Prostate gland (tissue), 2 donors: ENCODE measurements at regions not wholly inside any gene's neighbourhood (a gene's known extent, or its start where the extent isn't known, plus 50 kb on each side); places are given as distances from the start of the nearest gene placed in this dataset.

Source experiments
- DNase-seq: peaks from one replicate; pipeline ENCODE4 v3.0.0-alpha.2; 2019; ENCODE audit warnings: low spot score
- H3K27ac ChIP-seq, 2 donors: fragments of 200-600 bp; sonication (generic); 2 replicates each; pipeline ENCODE4 v1.5.1; 2017 to 2019
- H3K27me3 ChIP-seq: fragments of 200-600 bp; sonication (generic); replicated peaks from 2 replicates; pipeline ENCODE4 v1.5.1; 2019; ENCODE audit not compliant: insufficient read depth
- H3K36me3 ChIP-seq, 2 donors: fragments of 200-600 bp; sonication (generic); 1 replicate in 1 of 2; 2 replicates in 1 of 2; pipeline versions ENCODE4 v1.5.1 to v1.8.1; 2017 to 2019
- H3K4me1 ChIP-seq: fragments of 200-600 bp; sonication (generic); replicated peaks from 2 replicates; pipeline ENCODE4 v1.5.1; 2019
- H3K4me3 ChIP-seq, 2 donors: fragments of 200-600 bp; sonication (generic); 2 replicates each; pipeline ENCODE4 v1.5.1; 2017 to 2019
- H3K9me3 ChIP-seq: fragments of 200-600 bp; sonication (generic); 2 replicates; pipeline ENCODE4 v1.5.1; 2017
- CTCF ChIP-seq, 4 experiments: fragments of 200-600 bp in 2 of 4; fragments of 450-650 bp in 2 of 4; sonication (generic) in 2 of 4; IDR thresholded peaks; 1 replicate in 3 of 4; 2 replicates in 1 of 4; pipeline ENCODE4 v1.5.1; 2016 to 2019; ENCODE audit warnings: antibody characterized with exemption in 4 of 4, mild to moderate bottlenecking in 2 of 4, moderate library complexity in 2 of 4
- POLR2A ChIP-seq: fragments of 450-650 bp; IDR thresholded peaks from one replicate; pipeline ENCODE4 v1.6.1; 2016; ENCODE audit warnings: antibody characterized with exemption, mild to moderate bottlenecking
- POLR2AphosphoS5 ChIP-seq: sonication (generic); formaldehyde crosslinking; IDR thresholded peaks from one replicate; pipeline ENCODE4 v1.6.1; 2017; ENCODE audit warnings: antibody characterized with exemption
- WGBS: methylation state at CpG from one replicate; pipeline ENCODE4 v1.1.5; 2018; 5-methylcytosine and 5-hydroxymethylcytosine counted together
- intact Hi-C: fragments of 100-400 bp; cut with DNase I; formaldehyde crosslinking; loops from one replicate; pipeline ENCODE4 v1.14.2; 2022

DNA sequence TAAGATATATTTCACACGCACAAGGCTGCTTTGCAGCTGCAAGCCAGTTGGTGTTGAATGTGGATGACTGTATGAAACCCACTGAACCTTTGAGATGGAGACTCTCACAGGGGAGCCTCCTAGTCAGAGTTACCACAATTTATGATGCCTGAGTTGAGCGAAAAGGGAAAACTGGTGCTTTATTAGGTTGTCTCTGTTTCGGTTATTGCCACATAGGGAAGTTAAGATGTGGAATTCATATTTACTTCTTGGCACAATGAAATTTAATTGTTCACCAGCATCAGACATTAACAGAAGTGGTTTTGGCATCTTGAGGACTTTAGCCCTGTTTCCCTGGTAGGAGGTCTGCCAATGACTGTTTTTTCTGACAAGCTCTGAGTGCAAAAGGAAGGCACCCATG lies 358.2 kb downstream of the SQOR start:
- intact Hi-C loops = no loop called here

DNA sequence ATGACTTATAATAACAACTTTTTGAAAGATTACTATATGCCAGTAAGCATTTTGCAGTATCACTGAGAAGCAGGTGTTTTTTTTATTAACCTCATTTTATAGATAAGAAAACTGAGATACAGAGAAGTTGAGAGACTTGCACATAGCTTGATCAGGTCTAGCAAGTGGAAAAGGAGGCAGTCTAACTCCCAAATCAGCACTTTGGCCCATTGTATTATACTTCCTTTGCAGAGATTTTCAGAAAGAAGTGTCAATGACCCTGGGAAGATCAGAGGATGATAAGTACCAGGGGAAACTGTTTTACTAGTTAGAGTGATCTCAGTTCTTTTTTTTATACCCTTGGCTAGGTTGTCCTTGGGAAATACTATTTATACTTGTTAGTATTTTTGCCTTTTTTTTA lies 358.7 kb downstream of the SQOR start:
- H3K9me3 ChIP-seq = no peaks in the 10 kb centered on the region
- no peaks in the 10 kb centered on the region for H3K4me1 ChIP-seq
- H3K4me3 ChIP-seq = no peak overlapping the region
- H3K36me3 ChIP-seq = no peaks in the 10 kb centered on the region
- TF ChIP-seq CTCF (IDR thresholded peaks at IDR 0.05) = no peak
- no peak for TF ChIP-seq POLR2A
- TF ChIP-seq POLR2AphosphoS5 = no peak
- no peak for DNase-seq
- no peak overlapping the region for H3K27ac ChIP-seq
- no peaks in the 10 kb centered on the region for H3K27me3 ChIP-seq
- intact Hi-C loops = no loop called here

More for the DNA sequence above, 358.2 kb downstream of the SQOR start:
- no peak for DNase-seq
- H3K27me3 ChIP-seq = no peaks in the 10 kb centered on the region
- 42% methylated on average over 3 of the region's 3 CpGs for WGBS
- no peaks in the 10 kb centered on the region for H3K36me3 ChIP-seq
- TF ChIP-seq CTCF (IDR thresholded peaks at IDR 0.05) (no peak), POLR2AphosphoS5 (no peak), POLR2A (no peak)
- H3K4me1 ChIP-seq = no peaks in the 10 kb centered on the region
- H3K9me3 ChIP-seq = no peaks in the 10 kb centered on the region
- no peak overlapping the region for H3K4me3 ChIP-seq
- H3K27ac ChIP-seq = no peak overlapping the region

DNA sequence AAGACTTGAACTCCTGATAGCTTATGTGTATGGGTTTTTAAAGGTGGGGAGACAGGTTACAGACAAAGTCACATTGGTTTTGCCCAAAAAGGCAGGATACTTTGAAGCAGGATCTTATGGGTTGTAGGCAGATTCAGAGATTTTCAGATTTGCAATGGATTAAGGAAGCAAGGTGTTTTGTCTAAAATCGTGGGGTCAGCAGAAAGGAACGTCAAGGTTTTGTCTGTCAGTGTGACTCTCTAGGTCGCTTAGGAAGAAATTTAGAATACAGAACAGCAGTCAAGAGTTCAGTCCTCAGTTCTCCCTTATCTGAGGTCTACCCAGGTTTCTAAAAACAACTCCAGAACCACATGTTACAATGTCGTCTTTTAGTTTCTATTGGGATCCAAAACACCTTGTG lies 361.0 kb downstream of the SQOR start:
- intact Hi-C loops = no loop called here
- DNase-seq = no peak
- Histone ChIP-seq H3K27ac (no peak overlapping the region), H3K9me3 (no peaks in the 10 kb centered on the region), H3K27me3 (no peaks in the 10 kb centered on the region), H3K4me1 (no peaks in the 10 kb centered on the region), H3K4me3 (no peak overlapping the region), H3K36me3 (no peaks in the 10 kb centered on the region)
- 88% methylated on average over 4 of the region's 4 CpGs for WGBS
- TF ChIP-seq POLR2AphosphoS5 = no peak
- no peak for TF ChIP-seq CTCF (IDR thresholded peaks at IDR 0.05)
- no peak for TF ChIP-seq POLR2A

- TF ChIP-seq POLR2A (no peak), CTCF (IDR thresholded peaks at IDR 0.05) (no peak), POLR2AphosphoS5 (no peak)
- Histone ChIP-seq H3K4me3 (no peak overlapping the region), H3K9me3 (no peaks in the 10 kb centered on the region), H3K27ac (no peak overlapping the region), H3K36me3 (no peaks in the 10 kb centered on the region), H3K27me3 (no peaks in the 10 kb centered on the region), H3K4me1 (no peaks in the 10 kb centered on the region)
- WGBS = 87% methylated on average over 3 of the region's 3 CpGs
- intact Hi-C loops = no loop called here
- no peak for DNase-seq
These were observed 379.7 kb downstream of the SQOR start for GRCh38 chr15:46014532-46014931.

GRCh38 chr15:46034755-46035154 lies 399.9 kb downstream of the SQOR start:
- Histone ChIP-seq H3K9me3 (no peaks in the 10 kb centered on the region), H3K4me1 (no peaks in the 10 kb centered on the region), H3K4me3 (no peak overlapping the region), H3K36me3 (no peaks in the 10 kb centered on the region), H3K27me3 (no peaks in the 10 kb centered on the region), H3K27ac (no peak overlapping the region)
- 83% methylated on average over 2 of the region's 2 CpGs for WGBS
- TF ChIP-seq POLR2A (no peak), POLR2AphosphoS5 (no peak), CTCF (IDR thresholded peaks at IDR 0.05) (no peak)
- DNase-seq = no peak
- intact Hi-C loops = no loop called here
